ENCODE measurements at regions not wholly inside any gene's neighbourhood (a gene's known extent, or its start where the extent isn't known, plus 50 kb on each side); places are given as distances from the start of the nearest gene placed in this dataset.
"Not testable (repeated sequence)": the region's sequence is repeated elsewhere in the genome, so short reads cannot be mapped to it uniquely, and the experiment has no call there.

DNA sequence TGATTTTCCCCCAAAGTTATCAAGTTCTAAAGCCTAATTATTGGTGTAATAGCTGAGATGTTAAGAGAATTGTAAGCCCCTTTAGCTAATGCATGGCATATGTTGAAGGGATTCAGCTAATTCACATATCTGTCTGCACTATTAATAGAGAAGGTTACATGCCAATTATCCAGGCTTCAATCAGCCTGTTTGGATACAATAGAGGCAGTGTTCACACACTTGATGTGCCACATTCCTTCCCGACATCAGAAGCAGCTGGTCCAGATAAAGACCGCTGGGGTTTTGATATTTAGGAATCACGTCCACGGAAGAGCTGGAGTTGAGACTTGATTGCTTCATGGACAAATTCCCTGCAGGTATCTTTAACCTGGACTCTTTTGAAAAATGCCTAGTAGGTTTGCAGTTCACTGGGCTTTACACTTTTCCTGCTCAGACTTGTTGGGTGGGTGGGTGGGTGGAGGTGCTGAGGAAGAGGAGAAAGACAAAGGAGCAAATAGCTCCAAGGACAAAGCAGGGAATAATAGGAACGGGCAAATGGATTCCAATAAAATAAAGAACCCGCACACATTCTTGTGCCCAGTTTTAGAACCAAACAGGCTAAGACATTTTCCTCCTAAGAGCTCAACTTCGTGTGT, 142.6 kb upstream of the ZNF217 start:
- no peak for DNase-seq (ENCODE audit: low spot score in 2 of 2)
- Histone ChIP-seq H3K9me3 (no peaks in the 10 kb centered on the region), H3K4me1 (peaks cover 0 to 8% of the 10 kb centered on the region in 2 donors), H3K27ac (peak overlapping the region; percentile 33 to 85), H3K36me3 (no peaks in the 10 kb centered on the region), H3K4me3 (peak overlapping the region in 2 of 3 donors; percentile 16 to 25), H3K27me3 (no peaks in the 10 kb centered on the region)
- TF ChIP-seq POLR2AphosphoS5 (IDR thresholded peaks at IDR 0.05) (no peak), POLR2A (IDR thresholded peaks at IDR 0.05) (peak; percentile 18)
- intact Hi-C loops (cut with DNase I; ENCODE audit: low total_unique reads), result no loop called here

DNA sequence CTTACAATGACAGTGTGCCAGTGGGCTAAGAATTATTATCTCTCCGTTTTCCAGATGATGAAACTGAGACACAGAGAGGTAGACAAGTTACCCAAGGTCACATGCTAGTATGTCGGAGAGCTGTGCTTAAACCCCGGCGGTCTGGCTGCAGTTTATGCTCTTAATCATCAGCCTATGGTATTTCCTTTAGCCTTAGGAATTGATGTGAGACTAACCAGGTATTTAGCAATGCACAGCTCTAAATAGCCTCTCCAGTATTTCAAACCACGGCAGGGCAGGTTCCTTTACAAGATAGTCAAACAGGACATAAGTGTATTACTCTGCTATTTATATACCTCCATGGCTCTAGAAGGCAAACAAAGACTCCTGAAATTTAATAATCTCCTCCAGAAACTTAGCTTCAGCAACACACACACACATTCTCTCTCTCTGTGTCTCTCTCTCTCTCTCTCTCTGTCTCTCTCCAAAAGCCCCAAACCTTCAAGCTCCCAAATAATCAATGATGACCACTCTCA, 142.0 kb upstream of the ZNF217 start:
- Histone ChIP-seq H3K4me1 (peaks cover 0 to 8% of the 10 kb centered on the region in 2 donors), H3K27me3 (no peaks in the 10 kb centered on the region), H3K9me3 (no peaks in the 10 kb centered on the region), H3K27ac (peak overlapping the region; percentile 33 to 85), H3K4me3 (no peak overlapping the region), H3K36me3 (no peaks in the 10 kb centered on the region)
- no peak for DNase-seq (ENCODE audit: low spot score in 2 of 2)
- TF ChIP-seq POLR2AphosphoS5 (IDR thresholded peaks at IDR 0.05), result no peak
- TF ChIP-seq, protein P1, sequence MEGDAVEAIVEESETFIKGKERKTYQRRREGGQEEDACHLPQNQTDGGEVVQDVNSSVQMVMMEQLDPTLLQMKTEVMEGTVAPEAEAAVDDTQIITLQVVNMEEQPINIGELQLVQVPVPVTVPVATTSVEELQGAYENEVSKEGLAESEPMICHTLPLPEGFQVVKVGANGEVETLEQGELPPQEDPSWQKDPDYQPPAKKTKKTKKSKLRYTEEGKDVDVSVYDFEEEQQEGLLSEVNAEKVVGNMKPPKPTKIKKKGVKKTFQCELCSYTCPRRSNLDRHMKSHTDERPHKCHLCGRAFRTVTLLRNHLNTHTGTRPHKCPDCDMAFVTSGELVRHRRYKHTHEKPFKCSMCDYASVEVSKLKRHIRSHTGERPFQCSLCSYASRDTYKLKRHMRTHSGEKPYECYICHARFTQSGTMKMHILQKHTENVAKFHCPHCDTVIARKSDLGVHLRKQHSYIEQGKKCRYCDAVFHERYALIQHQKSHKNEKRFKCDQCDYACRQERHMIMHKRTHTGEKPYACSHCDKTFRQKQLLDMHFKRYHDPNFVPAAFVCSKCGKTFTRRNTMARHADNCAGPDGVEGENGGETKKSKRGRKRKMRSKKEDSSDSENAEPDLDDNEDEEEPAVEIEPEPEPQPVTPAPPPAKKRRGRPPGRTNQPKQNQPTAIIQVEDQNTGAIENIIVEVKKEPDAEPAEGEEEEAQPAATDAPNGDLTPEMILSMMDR (IDR thresholded peaks at IDR 0.05), result no peak
- no peak for TF ChIP-seq POLR2A (IDR thresholded peaks at IDR 0.05)
- intact Hi-C loops (cut with DNase I; ENCODE audit: low total_unique reads), result no loop called here

DNA sequence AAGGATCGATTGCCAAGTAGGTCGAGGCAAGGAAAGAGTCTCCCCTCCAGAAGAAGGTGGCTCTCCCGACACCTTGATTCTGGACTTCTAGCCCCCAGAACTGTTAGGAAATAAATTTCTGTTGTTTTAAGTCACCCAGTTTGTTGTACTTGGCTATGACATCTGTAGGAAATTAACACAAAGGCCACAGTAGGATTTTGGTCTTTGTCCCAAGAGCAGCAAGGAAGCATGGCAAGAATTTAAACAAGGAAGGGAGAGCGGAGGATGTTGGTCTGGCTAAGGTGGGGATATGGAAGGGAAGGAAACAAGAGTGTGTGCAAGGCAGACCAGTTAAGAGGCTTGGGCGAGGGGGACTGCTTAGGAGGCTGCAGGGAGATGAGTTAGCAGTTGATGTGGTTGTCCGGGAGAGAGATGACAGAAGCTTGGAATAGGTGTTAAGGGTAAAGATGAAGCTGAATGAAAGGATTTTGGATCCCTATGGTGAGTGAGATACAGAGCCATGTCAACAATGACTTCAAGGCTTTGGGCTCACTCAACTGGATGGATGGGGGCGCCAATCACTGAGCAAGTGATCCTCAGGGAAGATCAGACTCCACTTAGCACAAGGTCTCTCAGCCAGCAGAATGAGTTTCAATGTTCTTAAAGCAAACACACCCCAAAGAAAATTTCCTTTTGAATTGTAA, 140.5 kb upstream of the ZNF217 start:
- peaks cover 0 to 8% of the 10 kb centered on the region in 2 donors for H3K4me1 ChIP-seq
- no peak overlapping the region for H3K4me3 ChIP-seq
- intact Hi-C loops (cut with DNase I; ENCODE audit: low total_unique reads), result no loop called here
- no peak overlapping the region for H3K27ac ChIP-seq
- H3K9me3 ChIP-seq, result no peaks in the 10 kb centered on the region
- no peaks in the 10 kb centered on the region for H3K36me3 ChIP-seq
- DNase-seq (ENCODE audit: low spot score in 2 of 2), result no peak
- TF ChIP-seq POLR2AphosphoS5 (IDR thresholded peaks at IDR 0.05) (no peak), POLR2A (IDR thresholded peaks at IDR 0.05) (no peak)
- TF ChIP-seq, protein P1 (IDR thresholded peaks at IDR 0.05), result no peak
- H3K27me3 ChIP-seq, result no peaks in the 10 kb centered on the region

DNA sequence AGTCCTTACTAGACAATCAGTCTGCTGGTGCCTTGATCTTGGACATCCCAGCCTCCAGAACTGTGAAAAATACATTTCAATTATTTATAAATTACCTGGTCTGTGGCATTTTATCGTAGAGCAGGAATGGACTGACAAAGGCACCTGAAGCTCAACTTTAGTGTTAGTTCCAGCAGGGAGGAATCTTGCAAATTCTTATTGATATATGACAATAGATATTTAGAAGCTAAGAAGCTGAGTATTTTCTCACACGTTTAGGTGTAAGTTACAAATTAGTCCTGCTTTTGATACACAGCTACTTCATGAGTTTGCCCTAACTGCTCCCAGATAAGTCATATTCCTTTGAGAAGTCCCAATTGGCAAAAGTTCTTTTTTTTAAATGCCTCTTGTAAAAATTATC, 138.0 kb upstream of the ZNF217 start:
- intact Hi-C loops (cut with DNase I; ENCODE audit: low total_unique reads), result no loop called here
- Histone ChIP-seq H3K27ac (no peak overlapping the region), H3K36me3 (no peaks in the 10 kb centered on the region), H3K4me1 (peaks cover 0 to 8% of the 10 kb centered on the region in 2 donors), H3K9me3 (no peaks in the 10 kb centered on the region), H3K4me3 (no peak overlapping the region), H3K27me3 (no peaks in the 10 kb centered on the region)
- TF ChIP-seq, protein P1 (IDR thresholded peaks at IDR 0.05), result no peak
- TF ChIP-seq POLR2AphosphoS5 (IDR thresholded peaks at IDR 0.05), result no peak
- TF ChIP-seq POLR2A (IDR thresholded peaks at IDR 0.05), result no peak
- DNase-seq (ENCODE audit: low spot score in 2 of 2), result no peak

DNA sequence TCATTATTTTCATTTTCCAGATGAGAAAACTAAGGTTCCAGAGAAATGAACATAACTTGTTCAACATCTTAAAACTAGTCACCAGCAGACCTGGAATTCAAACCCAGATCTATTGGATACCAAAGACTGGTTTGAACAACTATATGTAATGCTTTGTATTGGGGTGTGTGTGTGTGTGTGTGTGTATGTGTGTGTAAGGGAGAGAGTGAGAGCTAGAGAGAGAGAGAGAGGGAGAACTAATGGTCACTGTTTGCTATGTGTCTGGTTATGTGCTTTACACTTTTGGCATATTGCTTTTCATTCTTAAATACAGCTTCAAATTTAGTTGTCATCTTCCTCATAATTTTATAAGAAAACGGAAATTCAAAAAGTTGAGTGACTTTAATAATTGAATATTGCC, 134.7 kb upstream of the ZNF217 start:
- no peaks in the 10 kb centered on the region for H3K9me3 ChIP-seq
- H3K27ac ChIP-seq, result no peak overlapping the region
- DNase-seq (ENCODE audit: low spot score in 2 of 2), result no peak
- no peaks in the 10 kb centered on the region for H3K36me3 ChIP-seq
- no peak for TF ChIP-seq POLR2AphosphoS5 (IDR thresholded peaks at IDR 0.05)
- TF ChIP-seq, protein P1 (IDR thresholded peaks at IDR 0.05), result no peak
- TF ChIP-seq POLR2A (IDR thresholded peaks at IDR 0.05), result no peak
- no peaks in the 10 kb centered on the region for H3K4me1 ChIP-seq
- no peak overlapping the region for H3K4me3 ChIP-seq
- intact Hi-C loops (cut with DNase I; ENCODE audit: low total_unique reads), result no loop called here
- no peaks in the 10 kb centered on the region for H3K27me3 ChIP-seq

DNA sequence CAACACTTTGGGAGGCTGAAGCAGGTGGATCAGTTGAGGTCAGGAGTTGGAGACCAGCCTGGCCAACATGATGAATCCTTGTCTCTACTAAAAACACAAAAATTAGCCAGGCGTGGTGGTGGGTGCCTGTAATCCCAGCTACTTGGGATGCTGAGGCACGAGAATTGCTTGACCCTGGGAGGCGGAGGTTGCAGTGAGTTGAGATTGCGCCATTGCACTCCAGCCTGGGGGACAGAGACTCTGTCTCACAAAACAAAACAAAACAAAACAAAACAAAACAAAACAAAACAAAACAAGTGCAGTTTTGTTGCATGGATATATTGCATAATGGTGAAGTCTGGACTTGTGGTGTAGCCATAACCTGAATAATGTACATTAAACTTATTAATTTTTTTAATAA, 133.6 kb upstream of the ZNF217 start:
- H3K27ac ChIP-seq, result not testable (repeated sequence)

More for the DNA sequence above, 133.6 kb upstream of the ZNF217 start:
- H3K4me1 ChIP-seq; DNase-seq (ENCODE audit: low spot score in 2 of 2); H3K36me3 ChIP-seq; H3K27me3 ChIP-seq; intact Hi-C loops (cut with DNase I; ENCODE audit: low total_unique reads); H3K4me3 ChIP-seq; H3K9me3 ChIP-seq: not testable (repeated sequence)

Measured in breast epithelium (tissue), 4 donors.